WTC11 (cell line): ENCODE measurements at regions not wholly inside any gene's neighbourhood (a gene's known extent, or its start where the extent isn't known, plus 50 kb on each side); places are given as distances from the start of the nearest gene placed in this dataset.

Experiments used
- ATAC-seq: fragments of 200-7000 bp; cut with Tn5 transposase; 2 replicates; pipeline ENCODE4 v1.10.0; 2021; ENCODE audit warnings: mild to moderate bottlenecking, moderate library complexity
- CTCF ChIA-PET: fragments of 300-600 bp; sonication (Branson Sonifier 250); formaldehyde crosslinking; loops from one replicate; lab custom pipeline; 2021; ENCODE audit warnings: antibody characterized with exemption; lab: Charles Lee
- POLR2A ChIA-PET: fragments of 350-600 bp; sonication (Branson Sonifier 250); formaldehyde crosslinking; loops from one replicate; lab custom pipeline; 2021; ENCODE audit warnings: antibody characterized with exemption; lab: Charles Lee
- DNase-seq: peaks from one replicate; pipeline ENCODE4 v3.0.0; 2021; ENCODE audit warnings: low spot score
- H3K27ac Mint-ChIP-seq: 2 replicates; pipeline ENCODE4 v1.8.0; 2021; ENCODE audit warnings: mixed read lengths
- H3K27me3 Mint-ChIP-seq: 2 replicates; pipeline ENCODE4 v1.8.0; 2021; ENCODE audit warnings: low read depth, mild to moderate bottlenecking, moderate library complexity, mixed read lengths
- H3K36me3 Mint-ChIP-seq: 2 replicates; pipeline ENCODE4 v1.8.0; 2021; ENCODE audit warnings: mixed read lengths
- H3K4me1 Mint-ChIP-seq: 2 replicates; pipeline ENCODE4 v1.8.0; 2022; ENCODE audit warnings: mixed read lengths
- H3K4me3 Mint-ChIP-seq: 2 replicates; pipeline ENCODE4 v1.8.0; 2021; ENCODE audit warnings: mild to moderate bottlenecking, moderate library complexity, mixed read lengths
- H3K9me3 Mint-ChIP-seq: 2 replicates; pipeline ENCODE4 v1.8.0; 2021; ENCODE audit warnings: mixed read lengths
- AFF4 ChIP-seq: sonication (generic); formaldehyde crosslinking; IDR thresholded peaks from 2 replicates; pipeline ENCODE4 v1.8.1; 2023; ENCODE audit warnings: mild to moderate bottlenecking, missing genetic modification reagents, borderline replicate concordance
- CBFB ChIP-seq: sonication (generic); formaldehyde crosslinking; IDR thresholded peaks from 2 replicates; pipeline ENCODE4 v1.8.1; 2022; ENCODE audit warnings: mild to moderate bottlenecking, low read depth, missing genetic modification reagents
- CREM ChIP-seq: sonication (generic); formaldehyde crosslinking; IDR thresholded peaks from 2 replicates; pipeline ENCODE4 v1.8.1; 2022; ENCODE audit warnings: mild to moderate bottlenecking, missing genetic modification reagents, moderate library complexity
- EMX1 ChIP-seq: fragments of 250-450 bp; sonication (Bioruptor Pico); IDR thresholded peaks from 2 replicates; pipeline ENCODE4 v1.8.0; 2021; ENCODE audit warnings: mild to moderate bottlenecking
- ESRRA ChIP-seq: sonication (generic); formaldehyde crosslinking; IDR thresholded peaks from 2 replicates; pipeline ENCODE4 v1.8.1; 2022; ENCODE audit warnings: mild to moderate bottlenecking, missing genetic modification reagents, borderline replicate concordance
- ETV6 ChIP-seq: sonication (generic); formaldehyde crosslinking; IDR thresholded peaks from 2 replicates; pipeline ENCODE4 v1.8.1; 2022; ENCODE audit warnings: mild to moderate bottlenecking, missing genetic modification reagents
- FOXK1 ChIP-seq: sonication (generic); formaldehyde crosslinking; IDR thresholded peaks from 2 replicates; pipeline ENCODE4 v1.8.0; 2022; ENCODE audit warnings: mild to moderate bottlenecking, moderate library complexity, missing genetic modification reagents
- GRHL2 ChIP-seq: fragments of 250-450 bp; sonication (Bioruptor Pico); IDR thresholded peaks from 2 replicates; pipeline ENCODE4 v1.8.0; 2022; ENCODE audit warnings: mild to moderate bottlenecking, moderate library complexity; ENCODE audit not compliant: insufficient replicate concordance, severe bottlenecking
- IRF2 ChIP-seq: sonication (generic); formaldehyde crosslinking; IDR thresholded peaks from 2 replicates; pipeline ENCODE4 v1.8.0; 2022; ENCODE audit warnings: low read depth, missing genetic modification reagents, borderline replicate concordance
- NFE2L1 ChIP-seq: sonication (generic); formaldehyde crosslinking; IDR thresholded peaks from 2 replicates; pipeline ENCODE4 v1.8.1; 2023; ENCODE audit warnings: missing genetic modification reagents
- NFYB ChIP-seq: sonication (generic); formaldehyde crosslinking; conservative IDR thresholded peaks from 2 replicates; pipeline ENCODE4 v1.8.0; 2022; ENCODE audit warnings: low read depth, missing genetic modification reagents
- SMAD4 ChIP-seq: sonication (generic); formaldehyde crosslinking; IDR thresholded peaks from 2 replicates; pipeline ENCODE4 v1.8.0; 2022; ENCODE audit warnings: mild to moderate bottlenecking, missing genetic modification reagents
- SP1 ChIP-seq: sonication (generic); formaldehyde crosslinking; conservative IDR thresholded peaks from 2 replicates; pipeline ENCODE4 v1.8.1; 2022; ENCODE audit warnings: missing genetic modification reagents
- ZNF232 ChIP-seq: sonication (generic); formaldehyde crosslinking; IDR thresholded peaks from 2 replicates; pipeline ENCODE4 v1.8.0; 2022; ENCODE audit warnings: mild to moderate bottlenecking, missing genetic modification reagents
- ZNF263 ChIP-seq: sonication (generic); formaldehyde crosslinking; IDR thresholded peaks from 2 replicates; pipeline ENCODE4 v1.8.1; 2022; ENCODE audit warnings: low read depth, mild to moderate bottlenecking, moderate library complexity, missing genetic modification reagents
- ZNF416 ChIP-seq: fragments of 250-450 bp; sonication (Bioruptor Pico); IDR thresholded peaks from 2 replicates; pipeline ENCODE4 v1.9.0; 2021; ENCODE audit warnings: mild to moderate bottlenecking, inconsistent platforms
- TF ChIP-seq, protein P1 (sequence below): sonication (generic); formaldehyde crosslinking; conservative IDR thresholded peaks from 2 replicates; pipeline ENCODE4 v1.8.1; 2023; ENCODE audit warnings: mild to moderate bottlenecking, low read depth, missing genetic modification reagents, moderate library complexity
- TF ChIP-seq, protein P2 (sequence below): fragments of 250-450 bp; sonication (Bioruptor Pico); IDR thresholded peaks from 2 replicates; pipeline ENCODE4 v1.9.0; 2021; ENCODE audit warnings: mild to moderate bottlenecking
- TF ChIP-seq, protein P3 (sequence below): fragments of 250-450 bp; sonication (Bioruptor Pico); conservative IDR thresholded peaks from 2 replicates; pipeline ENCODE4 v1.9.0; 2021; ENCODE audit warnings: mild to moderate bottlenecking
- TF ChIP-seq, protein P4 (sequence below): sonication (generic); formaldehyde crosslinking; IDR thresholded peaks from 2 replicates; pipeline ENCODE4 v1.8.1; 2023; ENCODE audit warnings: mild to moderate bottlenecking, missing genetic modification reagents, moderate library complexity
- TF ChIP-seq, protein P5 (sequence below): sonication (generic); formaldehyde crosslinking; IDR thresholded peaks from 2 replicates; pipeline ENCODE4 v1.8.1; 2022; ENCODE audit warnings: low read depth, missing genetic modification reagents, borderline replicate concordance
- TF ChIP-seq, protein P6 (sequence below): sonication (generic); formaldehyde crosslinking; IDR thresholded peaks from 2 replicates; pipeline ENCODE4 v1.8.0; 2023; ENCODE audit warnings: mild to moderate bottlenecking, missing genetic modification reagents

DNA sequence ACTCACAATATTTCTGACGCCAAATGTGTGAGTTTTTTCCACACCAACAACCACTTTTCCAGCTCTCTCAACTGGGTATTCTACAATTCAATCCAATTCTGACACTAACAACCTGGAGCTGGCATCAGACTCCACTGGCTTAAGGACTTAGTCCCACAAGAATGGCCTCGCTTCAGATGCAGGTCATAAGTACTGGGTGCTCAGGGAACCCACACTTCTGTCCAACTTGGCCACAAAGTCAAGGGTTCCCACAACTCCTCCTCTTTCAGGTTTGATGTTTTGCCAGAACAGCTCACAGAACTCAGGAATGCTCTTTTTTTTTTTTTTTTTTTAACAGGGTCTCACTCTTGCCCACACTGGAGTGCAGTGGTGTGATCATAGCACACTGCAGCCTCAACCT lies 56.1 kb upstream of the TMC5 start:
- Mint-ChIP-seq H3K27ac (no peak overlapping the region; the same call in 1 of the 2 replicates), H3K27me3 (no peaks in the 10 kb centered on the region), H3K4me3 (no peak overlapping the region), H3K4me1 (no peaks in the 10 kb centered on the region), H3K9me3 (peaks cover 7% of the 10 kb centered on the region), H3K36me3 (no peaks in the 10 kb centered on the region)
- CTCF ChIA-PET, result interaction anchor here (1.2 to 2.3 kb wide), 2 partner anchors 138 to 182 kb away, joined by 3 to 9 read pairs; no protein-coding TSS in a partner anchor
- DNase-seq (no peak), ATAC-seq (no peak)
- POLR2A ChIA-PET, result interaction anchor here (0.7 kb wide), 1 partner anchor 12 kb away, joined by 3 read pairs; no protein-coding TSS in a partner anchor
- TF ChIP-seq SMAD4 (no peak), IRF2 (CRISPR knock-in tag) (no peak), ZNF263 (CRISPR knock-in tag) (no peak), FOXK1 (no peak), ZNF232 (CRISPR knock-in tag) (no peak), CBFB (no peak), EMX1 (no peak), CREM (CRISPR knock-in tag) (no peak), GRHL2 (no peak), ZNF416 (CRISPR knock-in tag) (no peak), SP1 (no peak), NFE2L1 (CRISPR knock-in tag) (no peak)
- TF ChIP-seq, protein P1, sequence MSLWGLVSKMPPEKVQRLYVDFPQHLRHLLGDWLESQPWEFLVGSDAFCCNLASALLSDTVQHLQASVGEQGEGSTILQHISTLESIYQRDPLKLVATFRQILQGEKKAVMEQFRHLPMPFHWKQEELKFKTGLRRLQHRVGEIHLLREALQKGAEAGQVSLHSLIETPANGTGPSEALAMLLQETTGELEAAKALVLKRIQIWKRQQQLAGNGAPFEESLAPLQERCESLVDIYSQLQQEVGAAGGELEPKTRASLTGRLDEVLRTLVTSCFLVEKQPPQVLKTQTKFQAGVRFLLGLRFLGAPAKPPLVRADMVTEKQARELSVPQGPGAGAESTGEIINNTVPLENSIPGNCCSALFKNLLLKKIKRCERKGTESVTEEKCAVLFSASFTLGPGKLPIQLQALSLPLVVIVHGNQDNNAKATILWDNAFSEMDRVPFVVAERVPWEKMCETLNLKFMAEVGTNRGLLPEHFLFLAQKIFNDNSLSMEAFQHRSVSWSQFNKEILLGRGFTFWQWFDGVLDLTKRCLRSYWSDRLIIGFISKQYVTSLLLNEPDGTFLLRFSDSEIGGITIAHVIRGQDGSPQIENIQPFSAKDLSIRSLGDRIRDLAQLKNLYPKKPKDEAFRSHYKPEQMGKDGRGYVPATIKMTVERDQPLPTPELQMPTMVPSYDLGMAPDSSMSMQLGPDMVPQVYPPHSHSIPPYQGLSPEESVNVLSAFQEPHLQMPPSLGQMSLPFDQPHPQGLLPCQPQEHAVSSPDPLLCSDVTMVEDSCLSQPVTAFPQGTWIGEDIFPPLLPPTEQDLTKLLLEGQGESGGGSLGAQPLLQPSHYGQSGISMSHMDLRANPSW (CRISPR knock-in tag), result no peak
- TF ChIP-seq, protein P2, sequence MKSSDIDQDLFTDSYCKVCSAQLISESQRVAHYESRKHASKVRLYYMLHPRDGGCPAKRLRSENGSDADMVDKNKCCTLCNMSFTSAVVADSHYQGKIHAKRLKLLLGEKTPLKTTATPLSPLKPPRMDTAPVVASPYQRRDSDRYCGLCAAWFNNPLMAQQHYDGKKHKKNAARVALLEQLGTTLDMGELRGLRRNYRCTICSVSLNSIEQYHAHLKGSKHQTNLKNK (CRISPR knock-in tag), result no peak
- TF ChIP-seq, protein P3, sequence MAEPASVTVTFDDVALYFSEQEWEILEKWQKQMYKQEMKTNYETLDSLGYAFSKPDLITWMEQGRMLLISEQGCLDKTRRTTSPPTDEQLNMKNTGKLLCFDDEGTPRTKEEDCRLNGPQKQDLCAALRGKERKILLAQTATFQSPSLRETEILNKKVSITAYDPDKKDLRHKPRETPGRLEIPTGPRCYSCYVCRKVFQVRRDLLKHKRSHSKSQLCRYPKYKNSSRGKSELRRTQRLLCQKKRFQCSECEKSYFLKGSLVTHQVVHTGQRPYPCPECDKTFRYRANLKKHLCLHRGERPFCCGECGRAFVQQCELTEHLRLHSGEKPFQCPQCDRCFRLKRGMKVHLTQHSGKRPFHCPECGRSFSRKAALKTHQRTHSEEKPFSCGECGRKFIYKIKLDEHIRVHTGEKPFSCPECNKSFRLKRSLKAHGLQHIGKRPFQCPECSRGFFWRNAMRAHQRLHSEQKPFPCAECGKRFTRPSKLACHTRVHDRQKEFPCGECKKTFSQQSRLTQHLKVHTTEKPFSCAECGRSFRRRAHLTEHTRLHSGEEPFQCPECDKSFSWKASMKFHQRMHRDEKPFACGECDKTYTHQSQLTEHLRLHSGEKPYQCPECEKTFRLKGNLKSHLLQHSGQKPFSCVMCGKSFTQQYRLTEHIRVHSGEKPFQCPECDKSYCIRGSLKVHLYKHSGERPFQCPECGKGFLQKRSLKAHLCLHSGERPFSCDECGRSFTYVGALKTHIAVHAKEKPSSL (CRISPR knock-in tag), result no peak

- no peak overlapping the region for H3K4me3 Mint-ChIP-seq
- H3K4me1 Mint-ChIP-seq, result no peaks in the 10 kb centered on the region
- H3K36me3 Mint-ChIP-seq, result 0 out of 2 replicates have a peak, but pooled peaks cover 3% of the 10 kb centered on the region
- CTCF ChIA-PET, result no interaction called here
- ATAC-seq (no peak), DNase-seq (no peak)
- peaks cover 27% of the 10 kb centered on the region for H3K9me3 Mint-ChIP-seq
- POLR2A ChIA-PET, result no interaction called here
- no peak overlapping the region for H3K27ac Mint-ChIP-seq
- H3K27me3 Mint-ChIP-seq, result no peaks in the 10 kb centered on the region
- TF ChIP-seq ETV6 (CRISPR knock-in tag) (no peak), NFYB (CRISPR knock-in tag) (no peak), ESRRA (CRISPR knock-in tag) (no peak), AFF4 (CRISPR knock-in tag) (no peak), CREM (CRISPR knock-in tag) (no peak)
- TF ChIP-seq, protein P4, sequence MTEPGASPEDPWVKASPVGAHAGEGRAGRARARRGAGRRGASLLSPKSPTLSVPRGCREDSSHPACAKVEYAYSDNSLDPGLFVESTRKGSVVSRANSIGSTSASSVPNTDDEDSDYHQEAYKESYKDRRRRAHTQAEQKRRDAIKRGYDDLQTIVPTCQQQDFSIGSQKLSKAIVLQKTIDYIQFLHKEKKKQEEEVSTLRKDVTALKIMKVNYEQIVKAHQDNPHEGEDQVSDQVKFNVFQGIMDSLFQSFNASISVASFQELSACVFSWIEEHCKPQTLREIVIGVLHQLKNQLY (CRISPR knock-in tag), result no peak
- TF ChIP-seq, protein P5, sequence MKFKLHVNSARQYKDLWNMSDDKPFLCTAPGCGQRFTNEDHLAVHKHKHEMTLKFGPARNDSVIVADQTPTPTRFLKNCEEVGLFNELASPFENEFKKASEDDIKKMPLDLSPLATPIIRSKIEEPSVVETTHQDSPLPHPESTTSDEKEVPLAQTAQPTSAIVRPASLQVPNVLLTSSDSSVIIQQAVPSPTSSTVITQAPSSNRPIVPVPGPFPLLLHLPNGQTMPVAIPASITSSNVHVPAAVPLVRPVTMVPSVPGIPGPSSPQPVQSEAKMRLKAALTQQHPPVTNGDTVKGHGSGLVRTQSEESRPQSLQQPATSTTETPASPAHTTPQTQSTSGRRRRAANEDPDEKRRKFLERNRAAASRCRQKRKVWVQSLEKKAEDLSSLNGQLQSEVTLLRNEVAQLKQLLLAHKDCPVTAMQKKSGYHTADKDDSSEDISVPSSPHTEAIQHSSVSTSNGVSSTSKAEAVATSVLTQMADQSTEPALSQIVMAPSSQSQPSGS (CRISPR knock-in tag), result no peak
- TF ChIP-seq, protein P2 (CRISPR knock-in tag), result no peak
- TF ChIP-seq, protein P6, sequence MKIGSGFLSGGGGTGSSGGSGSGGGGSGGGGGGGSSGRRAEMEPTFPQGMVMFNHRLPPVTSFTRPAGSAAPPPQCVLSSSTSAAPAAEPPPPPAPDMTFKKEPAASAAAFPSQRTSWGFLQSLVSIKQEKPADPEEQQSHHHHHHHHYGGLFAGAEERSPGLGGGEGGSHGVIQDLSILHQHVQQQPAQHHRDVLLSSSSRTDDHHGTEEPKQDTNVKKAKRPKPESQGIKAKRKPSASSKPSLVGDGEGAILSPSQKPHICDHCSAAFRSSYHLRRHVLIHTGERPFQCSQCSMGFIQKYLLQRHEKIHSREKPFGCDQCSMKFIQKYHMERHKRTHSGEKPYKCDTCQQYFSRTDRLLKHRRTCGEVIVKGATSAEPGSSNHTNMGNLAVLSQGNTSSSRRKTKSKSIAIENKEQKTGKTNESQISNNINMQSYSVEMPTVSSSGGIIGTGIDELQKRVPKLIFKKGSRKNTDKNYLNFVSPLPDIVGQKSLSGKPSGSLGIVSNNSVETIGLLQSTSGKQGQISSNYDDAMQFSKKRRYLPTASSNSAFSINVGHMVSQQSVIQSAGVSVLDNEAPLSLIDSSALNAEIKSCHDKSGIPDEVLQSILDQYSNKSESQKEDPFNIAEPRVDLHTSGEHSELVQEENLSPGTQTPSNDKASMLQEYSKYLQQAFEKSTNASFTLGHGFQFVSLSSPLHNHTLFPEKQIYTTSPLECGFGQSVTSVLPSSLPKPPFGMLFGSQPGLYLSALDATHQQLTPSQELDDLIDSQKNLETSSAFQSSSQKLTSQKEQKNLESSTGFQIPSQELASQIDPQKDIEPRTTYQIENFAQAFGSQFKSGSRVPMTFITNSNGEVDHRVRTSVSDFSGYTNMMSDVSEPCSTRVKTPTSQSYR (CRISPR knock-in tag), result no peak
Observed at GRCh38 chr16:19363740-19364139, 53.9 kb upstream of the TMC5 start.
